ENCODE measurements at regions not wholly inside any gene's neighbourhood (a gene's known extent, or its start where the extent isn't known, plus 50 kb on each side); places are given as distances from the start of the nearest gene placed in this dataset.

DNA sequence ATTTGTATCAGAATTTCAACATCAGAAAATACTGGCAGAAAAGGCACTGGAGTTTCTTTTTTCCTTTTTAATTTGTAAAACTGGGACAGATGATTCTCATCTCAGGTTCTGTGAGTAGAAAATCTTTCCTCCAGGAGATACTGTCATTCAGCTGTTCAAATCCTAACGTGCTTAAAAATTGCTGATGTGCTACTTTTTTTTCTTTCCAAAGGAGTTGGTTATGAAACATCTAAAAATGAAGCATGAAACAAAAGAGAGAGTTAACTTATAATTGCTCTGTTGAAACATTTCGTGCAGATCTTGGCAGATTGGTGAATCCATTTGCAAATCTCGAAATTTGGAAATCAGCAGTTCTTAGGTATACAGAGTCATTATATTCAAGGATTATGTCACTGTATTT lies 622.6 kb downstream of the RNF144B start:
- Histone ChIP-seq H3K4me3 (no peak overlapping the region), H3K27me3 (no peaks in the 10 kb centered on the region), H3K9me3 (no peaks in the 10 kb centered on the region), H3K27ac (no peak overlapping the region), H4K20me1 (no peaks in the 10 kb centered on the region), H3K4me1 (no peaks in the 10 kb centered on the region), H3K36me3 (no peaks in the 10 kb centered on the region), H3K4me2 (no peak overlapping the region), H3K9ac (no peak overlapping the region)
- TF ChIP-seq Cebpa-rat (IDR thresholded peaks at IDR 0.05), result no peak

DNA sequence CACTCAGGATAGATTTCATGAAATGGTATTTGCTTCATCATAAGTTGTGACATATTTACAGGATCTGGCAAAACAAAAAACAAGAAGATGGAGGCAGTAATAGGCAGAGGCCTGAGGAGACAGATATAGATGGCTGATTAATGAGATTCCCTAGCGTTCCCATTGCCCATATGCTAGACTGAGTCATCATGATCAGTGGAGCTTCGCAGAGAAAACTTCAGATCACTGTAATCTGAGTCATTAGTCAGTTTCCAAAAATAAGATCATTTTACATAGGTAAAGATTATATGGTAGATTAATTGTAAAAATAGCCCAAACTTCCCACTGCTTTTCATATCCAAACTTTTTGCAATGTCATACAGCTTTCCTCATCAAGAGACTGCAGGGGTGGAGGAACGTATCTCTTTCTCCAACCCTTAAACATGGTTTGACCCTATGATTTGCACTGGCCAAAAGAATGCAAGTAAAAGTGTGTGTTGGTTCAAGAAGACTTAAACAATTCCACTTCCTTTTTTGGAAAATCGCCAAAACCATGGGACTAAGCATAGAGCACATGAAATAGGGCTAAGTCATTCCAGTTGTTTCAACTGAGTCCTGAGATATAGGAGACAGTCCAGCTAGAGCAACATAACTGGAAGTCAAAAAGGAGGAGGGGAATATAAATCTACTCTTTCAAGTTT lies 626.0 kb downstream of the RNF144B start:
- H4K20me1 ChIP-seq, result no peaks in the 10 kb centered on the region
- TF ChIP-seq Cebpa-rat (IDR thresholded peaks at IDR 0.05), result no peak
- H3K36me3 ChIP-seq, result no peaks in the 10 kb centered on the region
- H3K9me3 ChIP-seq, result no peaks in the 10 kb centered on the region
- H3K27me3 ChIP-seq, result no peaks in the 10 kb centered on the region
- no peak overlapping the region for H3K9ac ChIP-seq
- H3K27ac ChIP-seq, result no peak overlapping the region
- no peak overlapping the region for H3K4me2 ChIP-seq
- no peak overlapping the region for H3K4me3 ChIP-seq
- H3K4me1 ChIP-seq, result no peaks in the 10 kb centered on the region

DNA sequence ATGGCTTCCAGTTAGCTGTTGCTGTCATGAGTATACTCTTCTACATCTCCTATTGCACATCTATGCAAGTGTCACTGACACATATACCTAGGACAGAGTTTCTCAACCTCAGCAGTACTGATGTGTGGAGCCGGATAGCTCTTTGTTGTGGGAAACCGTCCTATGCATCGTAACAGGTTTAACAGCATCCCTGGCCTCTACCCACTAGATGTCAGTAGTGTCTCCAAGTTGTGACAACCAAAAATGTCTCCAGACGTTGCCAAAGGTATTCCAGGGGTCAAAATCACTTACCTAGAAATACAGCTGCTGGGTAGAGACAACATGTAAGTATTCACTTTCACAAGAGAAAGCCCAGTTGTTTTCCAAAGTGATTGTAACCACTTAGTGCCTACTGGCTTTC lies 637.6 kb downstream of the RNF144B start:
- no peak for TF ChIP-seq Cebpa-rat (IDR thresholded peaks at IDR 0.05)
- no peaks in the 10 kb centered on the region for H3K9me3 ChIP-seq
- no peak overlapping the region for H3K27ac ChIP-seq
- no peak overlapping the region for H3K4me3 ChIP-seq
- H3K9ac ChIP-seq, result no peak overlapping the region
- H3K4me2 ChIP-seq, result no peak overlapping the region
- no peaks in the 10 kb centered on the region for H4K20me1 ChIP-seq
- no peaks in the 10 kb centered on the region for H3K4me1 ChIP-seq
- H3K36me3 ChIP-seq, result no peaks in the 10 kb centered on the region
- H3K27me3 ChIP-seq, result no peaks in the 10 kb centered on the region

DNA sequence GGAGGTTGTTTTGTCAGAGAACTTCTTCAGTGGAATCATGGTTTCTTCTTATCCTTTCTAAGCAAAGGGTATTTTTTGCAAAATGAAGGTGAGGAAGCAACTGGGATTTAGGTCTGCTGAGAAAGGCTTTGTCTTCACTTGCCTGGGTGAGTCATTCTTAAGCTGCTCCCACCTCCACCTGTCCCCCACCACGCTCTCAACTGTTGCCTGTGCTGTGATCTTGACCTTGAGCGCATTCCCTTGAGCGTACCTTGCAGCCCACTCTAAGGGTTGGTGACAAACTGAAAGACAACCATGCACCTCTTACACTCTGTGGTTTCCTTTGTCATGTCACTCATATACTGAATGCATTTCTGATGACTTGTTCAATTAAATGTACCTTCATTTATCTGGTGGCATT lies 641.1 kb downstream of the RNF144B start:
- TF ChIP-seq Cebpa-rat (IDR thresholded peaks at IDR 0.05), result no peak
- Histone ChIP-seq H3K4me2 (no peak overlapping the region), H3K4me1 (no peaks in the 10 kb centered on the region), H3K27ac (no peak overlapping the region), H3K4me3 (no peak overlapping the region), H4K20me1 (no peaks in the 10 kb centered on the region), H3K9me3 (no peaks in the 10 kb centered on the region), H3K36me3 (no peaks in the 10 kb centered on the region), H3K9ac (no peak overlapping the region), H3K27me3 (no peaks in the 10 kb centered on the region)

DNA sequence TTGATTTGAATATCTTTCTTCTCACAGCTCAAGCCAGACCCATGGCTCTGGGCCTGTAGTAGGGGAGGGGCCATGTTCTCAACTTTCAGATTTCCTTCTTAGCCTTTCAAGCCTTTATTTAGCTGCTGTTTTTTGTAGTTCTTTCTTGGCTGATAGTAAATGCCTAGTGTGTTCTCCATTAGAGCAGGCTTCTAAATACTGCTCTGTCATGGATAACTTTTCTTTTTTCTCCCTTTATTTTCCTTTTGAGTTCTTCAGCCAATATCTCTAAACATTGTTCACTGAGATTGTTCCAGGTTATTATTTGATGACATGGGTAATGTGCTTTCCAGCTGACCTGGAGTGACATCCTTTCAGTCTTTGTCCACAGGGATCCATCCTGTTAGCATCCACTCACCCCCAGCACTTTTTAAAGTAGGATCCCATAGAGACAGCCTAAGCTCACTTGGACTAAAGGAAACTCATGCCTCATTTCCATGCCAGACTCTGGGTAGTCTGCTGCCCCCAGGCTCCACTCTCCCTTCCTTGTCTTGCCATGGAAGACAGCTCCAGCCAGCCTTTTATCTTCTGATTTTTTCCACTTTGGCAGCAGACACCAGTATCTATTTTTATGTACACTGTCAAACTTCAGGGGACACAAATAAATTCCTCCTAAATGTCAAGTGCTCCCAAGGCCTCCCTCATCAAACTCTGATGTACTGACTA lies 645.6 kb downstream of the RNF144B start:
- H3K27me3 ChIP-seq, result no peaks in the 10 kb centered on the region
- no peak overlapping the region for H3K4me2 ChIP-seq
- no peak overlapping the region for H3K27ac ChIP-seq
- H3K4me1 ChIP-seq, result no peaks in the 10 kb centered on the region
- no peak overlapping the region for H3K4me3 ChIP-seq
- no peaks in the 10 kb centered on the region for H3K9me3 ChIP-seq
- no peaks in the 10 kb centered on the region for H3K36me3 ChIP-seq
- H4K20me1 ChIP-seq, result no peaks in the 10 kb centered on the region
- H3K9ac ChIP-seq, result no peak overlapping the region
- TF ChIP-seq Cebpa-rat (IDR thresholded peaks at IDR 0.05), result no peak

DNA sequence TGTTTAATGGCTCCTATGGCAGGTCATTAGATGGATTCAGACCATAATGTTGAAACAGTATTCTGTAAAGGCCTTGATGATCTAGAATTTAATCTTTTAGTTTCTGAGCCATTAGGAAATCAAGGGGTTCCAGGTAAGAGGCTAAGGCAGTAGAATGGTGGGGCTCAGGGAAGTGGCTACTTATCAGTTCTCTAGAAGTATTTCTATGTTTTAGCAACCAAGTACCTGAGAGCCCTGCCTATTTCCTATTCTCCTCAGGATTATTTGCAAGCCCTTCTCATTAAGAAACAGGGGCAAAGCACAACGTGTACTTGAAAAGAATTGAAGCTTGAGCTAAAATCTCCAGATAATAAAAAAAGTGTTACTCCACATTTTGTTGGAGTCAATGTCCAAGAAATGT lies 646.5 kb downstream of the RNF144B start:
- H3K36me3 ChIP-seq, result no peaks in the 10 kb centered on the region
- no peaks in the 10 kb centered on the region for H3K9me3 ChIP-seq
- H3K27ac ChIP-seq, result no peak overlapping the region
- no peak overlapping the region for H3K4me3 ChIP-seq
- H4K20me1 ChIP-seq, result no peaks in the 10 kb centered on the region
- no peak for TF ChIP-seq Cebpa-rat (IDR thresholded peaks at IDR 0.05)
- H3K4me2 ChIP-seq, result no peak overlapping the region
- no peaks in the 10 kb centered on the region for H3K4me1 ChIP-seq
- no peak overlapping the region for H3K9ac ChIP-seq
- H3K27me3 ChIP-seq, result no peaks in the 10 kb centered on the region

DNA sequence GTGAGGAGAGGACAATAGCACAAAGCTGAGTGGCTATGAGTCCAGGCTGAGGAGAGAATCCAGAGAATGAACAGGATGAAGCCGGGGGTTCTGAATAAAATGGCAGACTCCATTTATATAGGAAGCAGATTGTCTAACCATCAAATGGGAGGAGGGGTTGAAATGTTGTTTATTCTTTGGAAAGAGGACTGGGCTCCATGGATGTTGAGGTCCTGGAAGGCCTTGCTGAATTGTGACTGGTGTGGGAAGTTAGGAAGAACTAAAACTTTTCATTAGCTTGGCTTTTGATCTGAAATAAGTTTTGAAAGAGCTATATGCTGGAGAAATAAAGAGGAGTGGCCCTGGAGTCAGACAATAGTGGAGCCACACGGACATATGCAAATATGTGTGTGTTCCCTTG lies 647.8 kb downstream of the RNF144B start:
- Histone ChIP-seq H4K20me1 (no peaks in the 10 kb centered on the region), H3K36me3 (no peaks in the 10 kb centered on the region), H3K4me2 (no peak overlapping the region), H3K27ac (no peak overlapping the region), H3K27me3 (no peaks in the 10 kb centered on the region), H3K9ac (no peak overlapping the region), H3K9me3 (no peaks in the 10 kb centered on the region), H3K4me3 (no peak overlapping the region), H3K4me1 (no peaks in the 10 kb centered on the region)
- no peak for TF ChIP-seq Cebpa-rat (IDR thresholded peaks at IDR 0.05)

DNA sequence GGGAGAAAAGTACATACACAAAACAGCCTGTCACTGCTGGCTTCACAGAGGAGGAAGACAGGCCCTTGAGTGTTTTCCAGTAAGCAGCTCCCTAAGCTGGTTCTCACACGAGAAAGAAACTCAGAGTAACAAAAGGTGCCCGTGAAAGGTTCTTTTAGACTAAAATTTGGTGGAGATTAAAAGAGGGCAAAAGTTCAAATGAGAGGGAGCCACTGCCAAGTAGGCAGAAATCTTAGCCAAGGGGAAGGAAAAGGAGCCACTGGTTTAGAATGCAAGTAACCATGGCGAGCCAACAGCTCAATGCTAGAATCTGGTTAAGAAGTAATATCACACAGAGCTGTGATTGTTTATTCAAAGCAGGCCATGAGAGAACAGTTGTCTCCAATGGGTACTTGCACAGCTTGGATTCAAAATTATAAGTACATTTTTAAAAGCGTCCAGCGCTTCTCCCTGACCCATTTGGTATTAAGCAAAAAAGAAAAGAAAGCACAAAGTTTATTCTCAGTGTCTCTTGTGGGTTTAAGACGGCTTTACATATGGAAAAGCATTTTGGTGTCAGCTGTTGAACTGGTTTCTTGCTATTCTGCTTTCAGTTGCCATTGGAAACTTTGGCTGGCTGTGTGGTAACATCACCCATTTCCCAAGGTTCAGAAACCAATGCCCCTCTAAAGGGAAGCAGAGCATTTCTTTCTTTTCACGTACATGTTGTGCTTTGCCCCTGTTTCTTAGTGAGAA lies 648.5 kb downstream of the RNF144B start:
- no peak overlapping the region for H3K27ac ChIP-seq
- no peak for TF ChIP-seq Cebpa-rat (IDR thresholded peaks at IDR 0.05)
- H3K9me3 ChIP-seq, result no peaks in the 10 kb centered on the region

DNA sequence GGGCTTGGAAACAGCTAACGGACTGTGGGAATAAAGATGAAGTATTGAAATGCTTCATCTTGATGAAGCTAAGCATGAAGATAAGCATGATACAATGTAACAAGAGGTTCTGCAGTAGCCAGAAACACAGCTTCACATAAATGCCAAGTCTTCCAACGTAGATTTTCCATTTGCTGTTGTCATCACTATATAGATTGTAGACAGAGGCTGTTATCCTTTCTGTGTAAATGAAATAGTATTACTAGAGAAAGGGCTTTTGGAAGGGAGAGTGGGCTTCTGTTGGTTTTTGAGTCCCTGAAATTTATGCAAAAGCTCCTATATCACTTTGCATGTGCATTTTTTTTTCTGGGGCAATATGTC lies 649.0 kb downstream of the RNF144B start:
- H3K27ac ChIP-seq, result no peak overlapping the region
- no peaks in the 10 kb centered on the region for H3K36me3 ChIP-seq
- no peaks in the 10 kb centered on the region for H3K9me3 ChIP-seq
- no peaks in the 10 kb centered on the region for H3K27me3 ChIP-seq
- no peak overlapping the region for H3K4me2 ChIP-seq
- no peaks in the 10 kb centered on the region for H4K20me1 ChIP-seq
- no peaks in the 10 kb centered on the region for H3K4me1 ChIP-seq
- no peak overlapping the region for H3K9ac ChIP-seq
- no peak for TF ChIP-seq Cebpa-rat (IDR thresholded peaks at IDR 0.05)
- no peak overlapping the region for H3K4me3 ChIP-seq

More for the DNA sequence above, 648.5 kb downstream of the RNF144B start:
- Histone ChIP-seq H3K9ac (no peak overlapping the region), H3K27me3 (no peaks in the 10 kb centered on the region), H4K20me1 (no peaks in the 10 kb centered on the region), H3K4me2 (no peak overlapping the region), H3K4me3 (no peak overlapping the region), H3K4me1 (no peaks in the 10 kb centered on the region), H3K36me3 (no peaks in the 10 kb centered on the region)

DNA sequence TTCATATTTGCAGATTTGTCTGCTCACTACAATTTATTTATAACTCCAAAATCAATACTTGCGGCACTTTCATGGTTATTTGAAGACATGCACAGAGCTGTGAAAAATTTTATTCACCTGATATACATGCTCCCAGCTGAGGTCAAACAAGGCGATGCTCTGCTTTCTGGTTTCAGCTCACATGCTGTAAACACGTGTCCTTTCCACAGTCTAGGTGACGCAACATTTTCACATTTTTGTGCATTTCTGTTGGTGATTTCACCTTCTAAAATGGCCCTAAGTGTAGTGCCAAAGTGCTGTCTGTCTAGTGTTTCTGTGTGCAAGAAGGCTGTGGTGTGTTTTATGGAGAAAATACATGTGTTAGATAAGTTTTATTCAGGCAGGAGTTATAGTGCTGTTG lies 650.5 kb downstream of the RNF144B start:
- no peaks in the 10 kb centered on the region for H3K27me3 ChIP-seq
- no peak overlapping the region for H3K4me3 ChIP-seq
- no peaks in the 10 kb centered on the region for H4K20me1 ChIP-seq
- no peak overlapping the region for H3K27ac ChIP-seq
- no peak for TF ChIP-seq Cebpa-rat (IDR thresholded peaks at IDR 0.05)
- no peaks in the 10 kb centered on the region for H3K36me3 ChIP-seq
- no peak overlapping the region for H3K9ac ChIP-seq
- H3K9me3 ChIP-seq, result no peaks in the 10 kb centered on the region
- no peaks in the 10 kb centered on the region for H3K4me1 ChIP-seq
- no peak overlapping the region for H3K4me2 ChIP-seq
